HG02623 (cell line): ENCODE measurements at regions not wholly inside any gene's neighbourhood (a gene's known extent, or its start where the extent isn't known, plus 50 kb on each side); places are given as distances from the start of the nearest gene placed in this dataset.

Experiments used
- ATAC-seq: cut with Tn5 transposase; IDR thresholded peaks from one replicate; pipeline ENCODE4 v1.9.1; 2021; ENCODE audit warnings: moderate library complexity; ENCODE audit not compliant: unreplicated experiment

- no peak for ATAC-seq
Measured at GRCh38 chr6:14818422-14818884, 427.4 kb upstream of the JARID2 start.

GRCh38 chr6:14819001-14819400, 426.9 kb upstream of the JARID2 start:
- no peak for ATAC-seq

GRCh38 chr6:14819840-14820420, 425.9 kb upstream of the JARID2 start:
- no peak for ATAC-seq

GRCh38 chr6:14822012-14822553, 423.8 kb upstream of the JARID2 start:
- no peak for ATAC-seq

- no peak for ATAC-seq
Measured at GRCh38 chr6:14822679-14823078, 423.2 kb upstream of the JARID2 start.

- ATAC-seq, result no peak
Measured at GRCh38 chr6:14824060-14824459, 421.8 kb upstream of the JARID2 start.

- ATAC-seq, result no peak
Measured at GRCh38 chr6:14824484-14825275, 421.2 kb upstream of the JARID2 start.

GRCh38 chr6:14826456-14826855, 419.4 kb upstream of the JARID2 start:
- no peak for ATAC-seq

GRCh38 chr6:14827354-14827753, 418.5 kb upstream of the JARID2 start:
- no peak for ATAC-seq

GRCh38 chr6:14828201-14828611, 417.7 kb upstream of the JARID2 start:
- ATAC-seq, result no peak

GRCh38 chr6:14831070-14831469, 414.8 kb upstream of the JARID2 start:
- no peak for ATAC-seq

- ATAC-seq, result no peak
Measured at GRCh38 chr6:14831937-14832336, 413.9 kb upstream of the JARID2 start.

GRCh38 chr6:14832427-14832826, 413.4 kb upstream of the JARID2 start:
- ATAC-seq, result no peak

- ATAC-seq, result no peak
Measured at GRCh38 chr6:14834851-14835530, 410.9 kb upstream of the JARID2 start.

- ATAC-seq, result no peak
Measured at GRCh38 chr6:14837435-14837834, 408.4 kb upstream of the JARID2 start.

GRCh38 chr6:14838133-14838583, 407.7 kb upstream of the JARID2 start:
- ATAC-seq, result no peak

GRCh38 chr6:14841901-14842421, 403.9 kb upstream of the JARID2 start:
- ATAC-seq, result no peak

- no peak for ATAC-seq
Measured at GRCh38 chr6:14844411-14844810, 401.5 kb upstream of the JARID2 start.

GRCh38 chr6:14848019-14848418, 397.9 kb upstream of the JARID2 start:
- no peak for ATAC-seq

GRCh38 chr6:14849185-14849584, 396.7 kb upstream of the JARID2 start:
- ATAC-seq, result no peak

- ATAC-seq, result no peak
Measured at GRCh38 chr6:14851281-14851680, 394.6 kb upstream of the JARID2 start.
